GM12874 (cell line): ENCODE measurements at regions not wholly inside any gene's neighbourhood (a gene's known extent, or its start where the extent isn't known, plus 50 kb on each side); places are given as distances from the start of the nearest gene placed in this dataset.

Source experiments
- CTCF ChIP-seq: IDR thresholded peaks from 2 replicates; pipeline ENCODE4 v1.5.1; 2011; ENCODE audit warnings: low read depth, mild to moderate bottlenecking, control low read depth, low read length, moderate library complexity; ENCODE audit not compliant: insufficient read depth

GRCh38 chr22:27050771-27051170 lies 393.4 kb downstream of the MIAT start:
- TF ChIP-seq CTCF, result no peak

DNA sequence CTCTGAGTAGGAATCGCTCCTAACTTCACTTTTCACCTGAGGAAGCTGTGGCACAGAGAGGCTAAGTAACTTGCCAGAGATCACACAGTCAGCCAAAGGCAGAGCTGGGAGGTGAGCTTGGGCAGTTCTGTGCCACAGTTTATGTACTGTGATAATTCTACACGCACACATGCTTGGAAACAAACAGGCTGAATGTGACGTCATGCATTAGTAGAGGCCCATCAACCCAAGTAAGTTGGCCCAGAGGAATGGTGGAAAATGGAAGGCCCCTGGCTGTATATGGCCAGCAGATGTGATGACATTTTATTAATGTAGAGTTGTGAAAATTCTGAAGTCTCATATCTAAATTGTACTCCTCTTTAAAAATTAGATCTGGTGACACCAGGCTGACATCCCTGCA lies 394.0 kb downstream of the MIAT start:
- no peak for TF ChIP-seq CTCF

DNA sequence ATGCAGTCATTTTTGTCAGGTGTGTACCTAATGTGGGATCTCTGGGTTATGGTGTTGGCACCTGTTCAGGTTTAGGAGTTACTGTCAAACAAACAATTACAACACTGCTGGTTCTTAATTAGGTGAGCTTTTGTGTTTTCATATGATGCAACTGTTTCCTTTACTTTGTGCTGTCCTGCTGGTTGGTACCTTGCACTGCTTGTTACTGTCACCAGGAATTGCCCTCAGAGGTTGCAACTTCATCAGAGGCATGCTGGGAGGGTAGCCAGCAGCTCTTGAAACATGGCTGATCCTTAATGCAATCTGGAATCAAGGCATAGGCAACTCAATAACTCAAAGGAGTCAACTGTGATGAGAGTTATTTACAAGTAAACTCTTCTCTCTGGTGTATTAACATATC lies 400.3 kb downstream of the MIAT start:
- TF ChIP-seq CTCF, result no peak

DNA sequence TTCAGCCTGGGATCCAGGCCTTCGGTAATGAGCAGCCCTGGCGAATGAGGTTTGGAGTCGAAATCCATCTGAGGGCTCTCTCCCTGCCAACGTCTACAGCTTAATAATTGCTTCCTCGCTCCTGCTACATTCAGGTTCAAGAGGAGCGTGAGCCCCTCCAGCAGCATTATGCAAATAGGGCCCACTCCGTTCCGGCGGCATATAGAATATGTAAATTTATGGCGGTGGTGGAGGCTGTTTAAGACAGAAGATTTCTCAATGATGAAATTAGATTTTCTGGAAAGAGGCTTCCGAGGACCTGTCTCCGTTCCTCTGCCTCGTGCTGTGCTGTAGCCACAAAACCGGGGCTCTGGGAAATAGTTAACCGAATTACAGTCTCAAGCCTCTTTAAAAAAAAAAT lies 402.8 kb downstream of the MIAT start:
- TF ChIP-seq CTCF, result no peak

GRCh38 chr22:27062910-27063309 lies 405.5 kb downstream of the MIAT start:
- TF ChIP-seq CTCF, result no peak

DNA sequence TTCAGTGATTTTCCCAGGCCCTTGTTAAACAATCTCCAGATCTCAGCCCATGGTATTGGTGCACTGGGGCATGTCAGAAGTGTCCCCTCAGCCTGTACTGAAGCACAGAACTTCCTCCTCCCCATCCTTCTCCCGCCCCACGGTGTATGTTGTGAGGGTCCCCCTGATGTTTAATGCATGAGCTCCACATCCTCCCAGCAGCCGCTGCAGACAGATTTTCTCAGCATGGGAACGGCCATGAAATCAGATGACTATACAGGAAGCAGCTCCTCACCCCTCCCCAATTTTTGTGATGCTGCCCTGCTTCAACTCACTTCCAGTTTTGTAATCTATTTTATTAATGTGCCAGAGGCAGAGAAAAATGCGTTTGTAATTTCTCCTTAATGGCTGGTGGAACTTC lies 406.0 kb downstream of the MIAT start:
- TF ChIP-seq CTCF, result no peak

DNA sequence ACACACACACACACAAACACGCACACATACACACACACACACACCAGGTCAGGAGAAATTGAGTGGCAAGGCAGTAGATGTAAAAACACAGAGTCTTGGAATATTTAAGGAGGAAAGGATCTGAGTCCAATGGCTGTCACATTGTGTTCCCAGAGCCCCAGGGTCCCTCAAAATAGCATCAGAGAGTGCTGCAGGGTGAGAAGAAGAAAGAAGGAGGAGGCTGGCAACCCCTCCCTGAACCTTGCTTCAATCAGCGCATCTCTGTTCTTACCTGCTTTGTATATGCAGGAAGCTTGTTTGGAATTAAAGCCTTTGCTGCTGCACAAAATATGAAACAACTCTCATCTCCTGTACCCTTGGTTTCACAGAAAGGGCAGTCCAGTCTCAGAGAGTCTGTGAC lies 406.5 kb downstream of the MIAT start:
- TF ChIP-seq CTCF, result no peak

GRCh38 chr22:27064386-27064785 lies 407.0 kb downstream of the MIAT start:
- no peak for TF ChIP-seq CTCF
